Vagina (tissue), 2 donors: ENCODE measurements at regions not wholly inside any gene's neighbourhood (a gene's known extent, or its start where the extent isn't known, plus 50 kb on each side); places are given as distances from the start of the nearest gene placed in this dataset.

Experiments used
- CTCF ChIP-seq, 3 experiments: fragments of 450-650 bp in 2 of 3; fragments of 200-600 bp in 1 of 3; sonication (generic) in 1 of 3; IDR thresholded peaks; one replicate each; pipeline ENCODE4 v1.5.1; 2017 to 2019; ENCODE audit warnings: antibody characterized with exemption in 3 of 3, mild to moderate bottlenecking in 2 of 3, moderate library complexity in 2 of 3
- POLR2A ChIP-seq, 2 donors: fragments of 450-650 bp; IDR thresholded peaks; one replicate each; pipeline ENCODE4 v1.6.1; 2017; ENCODE audit warnings: antibody characterized with exemption in 2 of 2, mild to moderate bottlenecking in 2 of 2, moderate library complexity in 2 of 2
- POLR2AphosphoS5 ChIP-seq, 2 donors: sonication (generic); formaldehyde crosslinking; IDR thresholded peaks; one replicate each; pipeline ENCODE4 v1.9.0; 2017; ENCODE audit warnings: antibody characterized with exemption in 2 of 2, mild to moderate bottlenecking in 2 of 2, low read depth in 1 of 2; ENCODE audit not compliant: insufficient read depth in 1 of 2

- TF ChIP-seq POLR2AphosphoS5 (IDR thresholded peaks at IDR 0.05; ENCODE audit: insufficient read depth in 1 of 2, low read depth in 1 of 2) (no peak), CTCF (IDR thresholded peaks at IDR 0.05) (no peak), POLR2A (IDR thresholded peaks at IDR 0.05) (no peak)
These were observed 384.1 kb downstream of the CTTN start for GRCh38 chr11:70782401-70782913.
